ENCODE measurements at regions not wholly inside any gene's neighbourhood (a gene's known extent, or its start where the extent isn't known, plus 50 kb on each side); places are given as distances from the start of the nearest gene placed in this dataset.
A peak's percentile ranks its signal among the peaks of the same experiment; 100 is the strongest.

GRCh38 chr6:14288910-14289309 lies 171.3 kb downstream of the CD83 start (continued):
- TF ChIP-seq PRDM15 (CRISPR knock-in tag; IDR thresholded peaks at IDR 0.05) (no peak), NFATC4 (CRISPR knock-in tag; IDR thresholded peaks at IDR 0.05) (no peak), CREM (CRISPR knock-in tag; IDR thresholded peaks at IDR 0.05) (no peak), NFYB (CRISPR knock-in tag; conservative IDR thresholded peaks at IDR 0.05; ENCODE audit: low read depth) (no peak), TP53 (CRISPR knock-in tag; IDR thresholded peaks at IDR 0.05) (no peak), SMAD3 (CRISPR knock-in tag; IDR thresholded peaks at IDR 0.05; ENCODE audit: borderline replicate concordance) (no peak), SOX15 (CRISPR knock-in tag; IDR thresholded peaks at IDR 0.05) (no peak), ATF1 (CRISPR knock-in tag; IDR thresholded peaks at IDR 0.05) (no peak), NR1H2 (CRISPR knock-in tag; IDR thresholded peaks at IDR 0.05) (no peak), ZNF219 (CRISPR knock-in tag; IDR thresholded peaks at IDR 0.05; ENCODE audit: borderline replicate concordance) (no peak), ZBTB21 (CRISPR knock-in tag; IDR thresholded peaks at IDR 0.05; ENCODE audit: borderline replicate concordance) (no peak)
- TF ChIP-seq, protein P1, sequence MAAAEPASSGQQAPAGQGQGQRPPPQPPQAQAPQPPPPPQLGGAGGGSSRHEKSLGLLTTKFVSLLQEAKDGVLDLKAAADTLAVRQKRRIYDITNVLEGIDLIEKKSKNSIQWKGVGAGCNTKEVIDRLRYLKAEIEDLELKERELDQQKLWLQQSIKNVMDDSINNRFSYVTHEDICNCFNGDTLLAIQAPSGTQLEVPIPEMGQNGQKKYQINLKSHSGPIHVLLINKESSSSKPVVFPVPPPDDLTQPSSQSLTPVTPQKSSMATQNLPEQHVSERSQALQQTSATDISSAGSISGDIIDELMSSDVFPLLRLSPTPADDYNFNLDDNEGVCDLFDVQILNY (CRISPR knock-in tag; IDR thresholded peaks at IDR 0.05) = no peak
- TF ChIP-seq, protein P2, sequence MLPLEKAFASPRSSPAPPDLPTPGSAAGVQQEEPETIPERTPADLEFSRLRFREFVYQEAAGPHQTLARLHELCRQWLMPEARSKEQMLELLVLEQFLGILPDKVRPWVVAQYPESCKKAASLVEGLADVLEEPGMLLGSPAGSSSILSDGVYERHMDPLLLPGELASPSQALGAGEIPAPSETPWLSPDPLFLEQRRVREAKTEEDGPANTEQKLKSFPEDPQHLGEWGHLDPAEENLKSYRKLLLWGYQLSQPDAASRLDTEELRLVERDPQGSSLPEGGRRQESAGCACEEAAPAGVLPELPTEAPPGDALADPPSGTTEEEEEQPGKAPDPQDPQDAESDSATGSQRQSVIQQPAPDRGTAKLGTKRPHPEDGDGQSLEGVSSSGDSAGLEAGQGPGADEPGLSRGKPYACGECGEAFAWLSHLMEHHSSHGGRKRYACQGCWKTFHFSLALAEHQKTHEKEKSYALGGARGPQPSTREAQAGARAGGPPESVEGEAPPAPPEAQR (CRISPR knock-in tag; IDR thresholded peaks at IDR 0.05) = no peak

DNA sequence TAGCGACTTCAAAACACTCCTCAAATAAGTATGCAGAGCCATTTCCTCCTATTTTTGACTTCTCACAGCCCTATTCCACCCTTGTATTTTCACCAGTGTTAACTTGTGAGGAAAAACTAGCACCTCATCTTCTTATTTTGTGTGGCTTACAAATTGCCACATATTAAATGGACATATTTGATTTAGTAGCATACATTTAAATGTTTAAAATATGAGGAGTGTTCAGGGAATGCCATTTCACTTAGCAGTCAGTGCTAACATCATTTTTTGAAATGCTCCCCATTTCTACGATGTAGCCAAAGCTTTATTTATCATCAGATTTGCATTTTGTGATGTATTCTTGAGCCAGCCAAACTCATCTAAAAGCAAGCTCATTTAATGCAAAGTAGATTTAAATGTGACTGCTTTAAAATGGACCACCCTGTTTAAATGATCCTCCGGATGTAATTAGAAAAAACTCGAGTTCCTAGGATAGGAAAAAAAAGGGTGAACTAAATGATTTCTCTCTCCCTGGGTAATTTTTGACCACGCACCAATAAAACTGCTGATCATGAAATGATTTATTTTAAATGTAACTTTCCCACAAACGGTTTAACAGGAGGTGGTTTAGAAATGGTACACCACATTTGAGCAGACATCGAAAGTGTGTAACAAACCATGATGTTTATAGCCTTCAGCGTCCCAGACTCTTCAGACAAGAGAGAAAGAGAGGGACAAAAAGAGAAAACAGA lies 172.6 kb downstream of the CD83 start:
- Mint-ChIP-seq H3K27ac (peak overlapping the region; percentile 62), H3K9me3 (peaks cover 7% of the 10 kb centered on the region), H3K36me3 (peaks cover 40% of the 10 kb centered on the region), H3K4me1 (peaks cover 79% of the 10 kb centered on the region), H3K27me3 (ENCODE audit: low read depth) (no peaks in the 10 kb centered on the region; the same call in 1 of the 2 replicates), H3K4me3 (no peak overlapping the region)
- DNase-seq (ENCODE audit: low spot score) (no peak), ATAC-seq (no peak)
- POLR2A ChIA-PET = interaction anchor here (0.8 kb wide), 1 partner anchor 8 kb away, joined by 3 read pairs; no protein-coding TSS in a partner anchor
- CTCF ChIA-PET = no interaction called here
- TF ChIP-seq, protein P3, sequence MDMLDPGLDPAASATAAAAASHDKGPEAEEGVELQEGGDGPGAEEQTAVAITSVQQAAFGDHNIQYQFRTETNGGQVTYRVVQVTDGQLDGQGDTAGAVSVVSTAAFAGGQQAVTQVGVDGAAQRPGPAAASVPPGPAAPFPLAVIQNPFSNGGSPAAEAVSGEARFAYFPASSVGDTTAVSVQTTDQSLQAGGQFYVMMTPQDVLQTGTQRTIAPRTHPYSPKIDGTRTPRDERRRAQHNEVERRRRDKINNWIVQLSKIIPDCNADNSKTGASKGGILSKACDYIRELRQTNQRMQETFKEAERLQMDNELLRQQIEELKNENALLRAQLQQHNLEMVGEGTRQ (CRISPR knock-in tag; IDR thresholded peaks at IDR 0.05) = no peak
- no peak for TF ChIP-seq TEAD4 (CRISPR knock-in tag; IDR thresholded peaks at IDR 0.05)
- TF ChIP-seq, protein P4, sequence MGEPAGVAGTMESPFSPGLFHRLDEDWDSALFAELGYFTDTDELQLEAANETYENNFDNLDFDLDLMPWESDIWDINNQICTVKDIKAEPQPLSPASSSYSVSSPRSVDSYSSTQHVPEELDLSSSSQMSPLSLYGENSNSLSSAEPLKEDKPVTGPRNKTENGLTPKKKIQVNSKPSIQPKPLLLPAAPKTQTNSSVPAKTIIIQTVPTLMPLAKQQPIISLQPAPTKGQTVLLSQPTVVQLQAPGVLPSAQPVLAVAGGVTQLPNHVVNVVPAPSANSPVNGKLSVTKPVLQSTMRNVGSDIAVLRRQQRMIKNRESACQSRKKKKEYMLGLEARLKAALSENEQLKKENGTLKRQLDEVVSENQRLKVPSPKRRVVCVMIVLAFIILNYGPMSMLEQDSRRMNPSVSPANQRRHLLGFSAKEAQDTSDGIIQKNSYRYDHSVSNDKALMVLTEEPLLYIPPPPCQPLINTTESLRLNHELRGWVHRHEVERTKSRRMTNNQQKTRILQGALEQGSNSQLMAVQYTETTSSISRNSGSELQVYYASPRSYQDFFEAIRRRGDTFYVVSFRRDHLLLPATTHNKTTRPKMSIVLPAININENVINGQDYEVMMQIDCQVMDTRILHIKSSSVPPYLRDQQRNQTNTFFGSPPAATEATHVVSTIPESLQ (CRISPR knock-in tag; IDR thresholded peaks at IDR 0.05) = no peak
- no peak for TF ChIP-seq RELA (CRISPR knock-in tag; IDR thresholded peaks at IDR 0.05; ENCODE audit: borderline replicate concordance)
- TF ChIP-seq ARID4B (CRISPR knock-in tag; IDR thresholded peaks at IDR 0.05; ENCODE audit: borderline replicate concordance) = no peak
- TF ChIP-seq, protein P5, sequence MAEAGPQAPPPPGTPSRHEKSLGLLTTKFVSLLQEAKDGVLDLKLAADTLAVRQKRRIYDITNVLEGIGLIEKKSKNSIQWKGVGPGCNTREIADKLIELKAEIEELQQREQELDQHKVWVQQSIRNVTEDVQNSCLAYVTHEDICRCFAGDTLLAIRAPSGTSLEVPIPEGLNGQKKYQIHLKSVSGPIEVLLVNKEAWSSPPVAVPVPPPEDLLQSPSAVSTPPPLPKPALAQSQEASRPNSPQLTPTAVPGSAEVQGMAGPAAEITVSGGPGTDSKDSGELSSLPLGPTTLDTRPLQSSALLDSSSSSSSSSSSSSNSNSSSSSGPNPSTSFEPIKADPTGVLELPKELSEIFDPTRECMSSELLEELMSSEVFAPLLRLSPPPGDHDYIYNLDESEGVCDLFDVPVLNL (CRISPR knock-in tag; IDR thresholded peaks at IDR 0.05; ENCODE audit: borderline replicate concordance, low read depth) = no peak
